H9 (cell line): ENCODE measurements at regions not wholly inside any gene's neighbourhood (a gene's known extent, or its start where the extent isn't known, plus 50 kb on each side); places are given as distances from the start of the nearest gene placed in this dataset.
"Not testable (repeated sequence)": the region's sequence is repeated elsewhere in the genome, so short reads cannot be mapped to it uniquely, and the experiment has no call there.

Experiments used
- DNase-seq: peaks from one replicate; pipeline ENCODE4 v3.0.0-alpha.2; 2017
- H2AFZ ChIP-seq: one replicate; pipeline ENCODE4 v1.6.1; 2013; ENCODE audit warnings: mild to moderate bottlenecking, low read length, control low read depth, moderate library complexity
- H2AK5ac ChIP-seq: 2 replicates; pipeline ENCODE4 v1.6.1; 2013; ENCODE audit warnings: low read length, control low read depth, mixed read lengths; ENCODE audit not compliant: insufficient read length
- H2BK120ac ChIP-seq: one replicate; pipeline ENCODE4 v1.6.1; 2013; ENCODE audit warnings: low read depth, mild to moderate bottlenecking, low read length, control low read depth, inconsistent platforms; ENCODE audit not compliant: poor library complexity, severe bottlenecking
- H2BK12ac ChIP-seq: 2 replicates; pipeline ENCODE4 v1.6.1; 2013; ENCODE audit warnings: low read length, control low read depth, mixed read lengths, low read depth; ENCODE audit not compliant: insufficient read length
- H2BK15ac ChIP-seq: 2 replicates; pipeline ENCODE4 v1.6.1; 2013; ENCODE audit warnings: low read depth, low read length, control low read depth
- H2BK20ac ChIP-seq: one replicate; pipeline ENCODE4 v1.6.1; 2013; ENCODE audit warnings: low read depth, mild to moderate bottlenecking, low read length, control low read depth, inconsistent platforms; ENCODE audit not compliant: poor library complexity, severe bottlenecking
- H2BK5ac ChIP-seq: 2 replicates; pipeline ENCODE4 v1.6.1; 2013; ENCODE audit warnings: low read length, control low read depth, mixed read lengths; ENCODE audit not compliant: insufficient read length
- H3K14ac ChIP-seq: 2 replicates; pipeline ENCODE4 v1.6.1; 2013; ENCODE audit warnings: low read length, control low read depth; ENCODE audit not compliant: insufficient read depth
- H3K18ac ChIP-seq: 2 replicates; pipeline ENCODE4 v1.6.1; 2013; ENCODE audit warnings: low read depth, mild to moderate bottlenecking, mixed read lengths, low read length, control low read depth; ENCODE audit not compliant: insufficient read length
- H3K23ac ChIP-seq: 2 replicates; pipeline ENCODE4 v1.6.1; 2013; ENCODE audit warnings: low read length, control low read depth, mixed read lengths, low read depth; ENCODE audit not compliant: insufficient read length
- H3K23me2 ChIP-seq: 2 replicates; pipeline ENCODE4 v1.6.1; 2013; ENCODE audit warnings: low read depth, mild to moderate bottlenecking, mixed read lengths, low read length, control low read depth; ENCODE audit not compliant: insufficient read length, poor library complexity, severe bottlenecking
- H3K27ac ChIP-seq: 2 replicates; pipeline ENCODE4 v1.5.1; 2013; ENCODE audit warnings: low read length, control low read depth, mixed read lengths, low read depth; ENCODE audit not compliant: insufficient read length
- H3K27me3 ChIP-seq: 2 replicates; pipeline ENCODE4 v1.6.1; 2013; ENCODE audit warnings: low read length, control low read depth, inconsistent platforms; ENCODE audit not compliant: insufficient read depth
- H3K4ac ChIP-seq: 2 replicates; pipeline ENCODE4 v1.6.1; 2013; ENCODE audit warnings: low read depth, mild to moderate bottlenecking, control low read depth, inconsistent platforms, low read length, moderate library complexity
- H3K4me1 ChIP-seq: 2 replicates; pipeline ENCODE4 v1.6.1; 2013; ENCODE audit warnings: low read length, control low read depth, inconsistent platforms; ENCODE audit not compliant: insufficient read depth
- H3K4me2 ChIP-seq: 2 replicates; pipeline ENCODE4 v1.6.1; 2013; ENCODE audit warnings: low read length, control low read depth, mixed read lengths; ENCODE audit not compliant: insufficient read length, insufficient read depth
- H3K56ac ChIP-seq: 2 replicates; pipeline ENCODE4 v1.6.1; 2013; ENCODE audit warnings: low read depth, mild to moderate bottlenecking, mixed read lengths, low read length, control low read depth; ENCODE audit not compliant: insufficient read length
- H3K79me1 ChIP-seq: 2 replicates; pipeline ENCODE4 v1.6.1; 2013; ENCODE audit warnings: low read depth, mild to moderate bottlenecking, moderate library complexity, low read length, control low read depth, inconsistent platforms; ENCODE audit not compliant: insufficient read depth, poor library complexity, severe bottlenecking
- H3K79me2 ChIP-seq: 2 replicates; pipeline ENCODE4 v1.6.1; 2013; ENCODE audit warnings: low read length, control low read depth, inconsistent platforms; ENCODE audit not compliant: insufficient read depth
- H3K9ac ChIP-seq: 2 replicates; pipeline ENCODE4 v1.6.1; 2013; ENCODE audit warnings: low read length, control low read depth, mixed read lengths; ENCODE audit not compliant: insufficient read length; ENCODE audit errors: extremely low read depth
- H3K9me3 ChIP-seq: one replicate; pipeline ENCODE4 v1.6.1; 2013; ENCODE audit warnings: low read depth, low read length, inconsistent platforms; ENCODE audit not compliant: control insufficient read depth
- H3T11ph ChIP-seq: one replicate; pipeline ENCODE4 v1.6.1; 2013; ENCODE audit warnings: mild to moderate bottlenecking, low read length, control low read depth, inconsistent platforms
- H4K20me1 ChIP-seq: one replicate; pipeline ENCODE4 v1.6.1; 2013; ENCODE audit not compliant: control insufficient read depth, insufficient read length, insufficient read depth
- H4K5ac ChIP-seq: 2 replicates; pipeline ENCODE4 v1.6.1; 2013; ENCODE audit warnings: low read depth, mild to moderate bottlenecking, mixed read lengths, low read length, control low read depth; ENCODE audit not compliant: insufficient read length
- H4K8ac ChIP-seq: replicated peaks from 2 replicates; pipeline ENCODE4 v1.6.1; 2013; ENCODE audit warnings: low read length, control low read depth, mixed read lengths, low read depth; ENCODE audit not compliant: insufficient read length
- H4K91ac ChIP-seq: 2 replicates; pipeline ENCODE4 v1.6.1; 2013; ENCODE audit warnings: low read depth, mild to moderate bottlenecking, moderate library complexity, mixed read lengths, low read length, control low read depth; ENCODE audit not compliant: insufficient read length
- H3K27ac Mint-ChIP-seq, 3 experiments: 2 replicates in 2 of 3; 3 replicates in 1 of 3; pipeline ENCODE4 v1.8.0; 2020 to 2021; ENCODE audit warnings: mixed read lengths in 3 of 3, mild to moderate bottlenecking in 1 of 3, moderate library complexity in 1 of 3
- H3K27me3 Mint-ChIP-seq: 2 replicates; pipeline ENCODE4 v1.8.0; 2021; ENCODE audit warnings: low read depth, mild to moderate bottlenecking, moderate library complexity, mixed read lengths
- H3K36me3 Mint-ChIP-seq, 3 experiments: 2 replicates in 2 of 3; 3 replicates in 1 of 3; pipeline ENCODE4 v1.8.0; 2020 to 2021; ENCODE audit warnings: low read depth in 3 of 3, mixed read lengths in 3 of 3; ENCODE audit not compliant: insufficient read depth in 1 of 3
- H3K4me1 Mint-ChIP-seq, 2 experiments: 2 replicates each; pipeline ENCODE4 v1.8.0; 2020; ENCODE audit warnings: mixed read lengths in 2 of 2
- H3K4me3 Mint-ChIP-seq, 2 experiments: 2 replicates in 1 of 2; 3 replicates in 1 of 2; pipeline ENCODE4 v1.8.0; 2020 to 2021; ENCODE audit warnings: mild to moderate bottlenecking in 2 of 2, mixed read lengths in 2 of 2, moderate library complexity in 1 of 2
- H3K9me3 Mint-ChIP-seq, 2 experiments: 2 replicates in 1 of 2; 3 replicates in 1 of 2; pipeline ENCODE4 v1.8.0; 2020; ENCODE audit warnings: mild to moderate bottlenecking in 2 of 2, mixed read lengths in 2 of 2, moderate library complexity in 1 of 2
- WGBS: extraction: QIAGEN DNeasy Blood & Tissue Kit; methylation state at CpG from one replicate; pipeline ENCODE4 v1.1.7; 2013; ENCODE audit warnings: missing lambda C conversion rate, low lambda C conversion rate, mixed read lengths; ENCODE audit not compliant: insufficient read length; ENCODE audit errors: extremely low coverage; 5-methylcytosine and 5-hydroxymethylcytosine counted together

DNA sequence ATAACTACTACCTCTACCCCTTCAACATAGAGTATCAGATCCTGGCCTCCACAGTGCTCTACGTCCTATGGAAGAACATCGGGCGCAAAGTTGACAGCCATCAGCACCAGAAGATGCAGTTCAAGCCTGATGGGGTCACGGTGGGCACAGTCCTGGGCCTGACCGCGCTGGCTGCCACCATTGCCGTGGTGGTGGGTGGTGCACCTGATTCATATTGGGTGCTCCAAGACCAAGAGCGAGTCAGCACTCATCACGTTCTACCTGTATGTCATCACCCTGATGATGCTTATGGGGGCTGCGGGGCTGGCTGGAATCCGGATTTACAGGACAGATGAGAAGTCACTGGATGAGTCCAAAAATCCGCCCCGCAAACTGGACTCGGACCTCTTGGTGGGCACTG, 846.4 kb downstream of the RPIA start:
- not testable (repeated sequence) for H4K91ac ChIP-seq, H2AK5ac ChIP-seq, H4K8ac ChIP-seq, H3K4me1 Mint-ChIP-seq, H3K79me2 ChIP-seq, H3K4me1 ChIP-seq, H3K27me3 ChIP-seq, H2BK15ac ChIP-seq, H4K20me1 ChIP-seq, H3K27ac Mint-ChIP-seq, H3K27ac ChIP-seq, H3T11ph ChIP-seq, H3K23ac ChIP-seq, DNase-seq, H3K9ac ChIP-seq, H4K5ac ChIP-seq, H3K4me3 Mint-ChIP-seq, H3K27me3 Mint-ChIP-seq, H3K14ac ChIP-seq, H2BK5ac ChIP-seq, H3K23me2 ChIP-seq, H3K36me3 Mint-ChIP-seq, H2AFZ ChIP-seq, H3K4ac ChIP-seq, H2BK120ac ChIP-seq, H3K4me2 ChIP-seq, H2BK20ac ChIP-seq, H3K9me3 Mint-ChIP-seq, H3K18ac ChIP-seq, H2BK12ac ChIP-seq, H3K56ac ChIP-seq, H3K79me1 ChIP-seq, H3K9me3 ChIP-seq
- no CpG with 5 or more reads among the region's 14 CpGs for WGBS

DNA sequence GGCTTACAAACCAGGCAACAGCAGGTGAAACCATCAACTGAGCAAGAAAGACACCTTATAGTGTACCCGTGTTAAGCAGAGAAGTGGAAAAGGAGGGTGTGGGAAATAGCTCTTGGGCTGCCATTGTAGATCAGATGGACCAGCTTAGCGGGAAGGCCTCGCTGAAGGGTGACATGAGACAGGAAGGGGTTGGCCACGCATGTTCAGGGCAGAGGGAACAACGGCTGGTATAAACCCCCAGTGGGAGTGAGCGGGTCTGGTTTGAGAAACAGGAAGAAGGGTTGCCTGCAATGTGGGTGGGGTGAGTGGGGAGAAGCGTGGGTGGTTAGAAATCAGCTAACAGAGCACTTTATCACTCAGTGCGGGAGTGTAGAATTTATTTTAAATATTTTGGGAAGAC, 852.6 kb downstream of the RPIA start:
- not testable (repeated sequence) for H3K27ac ChIP-seq, H3K27me3 Mint-ChIP-seq, H3K79me1 ChIP-seq, H3K23ac ChIP-seq, H3T11ph ChIP-seq, H3K9me3 ChIP-seq, H4K8ac ChIP-seq, H4K5ac ChIP-seq, H2BK12ac ChIP-seq, H2BK20ac ChIP-seq, H2AK5ac ChIP-seq, H3K79me2 ChIP-seq, H2BK5ac ChIP-seq, H2BK120ac ChIP-seq, H3K27ac Mint-ChIP-seq, H2AFZ ChIP-seq, H3K56ac ChIP-seq, H3K18ac ChIP-seq, H2BK15ac ChIP-seq, H3K14ac ChIP-seq, H3K4me3 Mint-ChIP-seq, H3K4me2 ChIP-seq, H4K91ac ChIP-seq, H3K9ac ChIP-seq, DNase-seq, H3K23me2 ChIP-seq, H3K4ac ChIP-seq, H3K4me1 Mint-ChIP-seq, H4K20me1 ChIP-seq, H3K27me3 ChIP-seq, H3K9me3 Mint-ChIP-seq, H3K4me1 ChIP-seq, H3K36me3 Mint-ChIP-seq
- no CpG with 5 or more reads among the region's 8 CpGs for WGBS

GRCh38 chr2:89579154-89579553, 887.7 kb downstream of the RPIA start:
- H3K14ac ChIP-seq, H2BK20ac ChIP-seq, H3K27me3 ChIP-seq, H3K4ac ChIP-seq, H2BK15ac ChIP-seq, H3K23me2 ChIP-seq, H3K27ac ChIP-seq, H2BK5ac ChIP-seq, H2BK120ac ChIP-seq, H3K4me1 ChIP-seq, H3K9ac ChIP-seq, H3K79me2 ChIP-seq, H3K9me3 Mint-ChIP-seq, H3K23ac ChIP-seq, H3K4me2 ChIP-seq, H2AK5ac ChIP-seq, H2AFZ ChIP-seq, H4K20me1 ChIP-seq, H3T11ph ChIP-seq, H3K36me3 Mint-ChIP-seq, H3K4me3 Mint-ChIP-seq, H3K79me1 ChIP-seq, H3K27ac Mint-ChIP-seq, H4K8ac ChIP-seq, H3K9me3 ChIP-seq, H3K4me1 Mint-ChIP-seq, H3K18ac ChIP-seq, H4K91ac ChIP-seq, H3K27me3 Mint-ChIP-seq, H3K56ac ChIP-seq, DNase-seq, H2BK12ac ChIP-seq, H4K5ac ChIP-seq: not testable (repeated sequence)
- no CpG with 5 or more reads among the region's 8 CpGs for WGBS
